GM11168 (cell line): ENCODE measurements at regions not wholly inside any gene's neighbourhood (a gene's known extent, or its start where the extent isn't known, plus 50 kb on each side); places are given as distances from the start of the nearest gene placed in this dataset.

Source experiments
- in situ Hi-C: fragments of 300-500 bp; cut with MboI; formaldehyde crosslinking; loops from one replicate; pipeline ENCODE4 v1.12.0; 2022; ENCODE audit warnings: low sequenced_read_pairs; ENCODE audit not compliant: unreplicated experiment

GRCh38 chr20:7540923-7541322 lies 399.3 kb downstream of the HAO1 start:
- in situ Hi-C loops: no loop called here

- in situ Hi-C loops: no loop called here
These were observed 369.2 kb downstream of the HAO1 start for GRCh38 chr20:7571101-7571500.

GRCh38 chr20:7571521-7572055 lies 368.7 kb downstream of the HAO1 start:
- in situ Hi-C loops: no loop called here

- in situ Hi-C loops: no loop called here
These were observed 360.4 kb downstream of the HAO1 start for GRCh38 chr20:7579888-7580287.

GRCh38 chr20:7585126-7585679 lies 355.1 kb downstream of the HAO1 start:
- in situ Hi-C loops: no loop called here

GRCh38 chr20:7586481-7586880 lies 353.8 kb downstream of the HAO1 start:
- in situ Hi-C loops: no loop called here

GRCh38 chr20:7589164-7589563 lies 351.1 kb downstream of the HAO1 start:
- in situ Hi-C loops: no loop called here

GRCh38 chr20:7596541-7596940 lies 343.7 kb downstream of the HAO1 start:
- in situ Hi-C loops: no loop called here

GRCh38 chr20:7601431-7601830 lies 338.8 kb downstream of the HAO1 start:
- in situ Hi-C loops: no loop called here

- in situ Hi-C loops: no loop called here
These were observed 333.3 kb downstream of the HAO1 start for GRCh38 chr20:7606941-7607340.

GRCh38 chr20:7608250-7608649 lies 332.0 kb downstream of the HAO1 start:
- in situ Hi-C loops: no loop called here

GRCh38 chr20:7609251-7609650 lies 331.0 kb downstream of the HAO1 start:
- in situ Hi-C loops: no loop called here

GRCh38 chr20:7610681-7611080 lies 329.6 kb downstream of the HAO1 start:
- in situ Hi-C loops: no loop called here

GRCh38 chr20:7617797-7618196 lies 322.5 kb downstream of the HAO1 start:
- in situ Hi-C loops: no loop called here

GRCh38 chr20:7622399-7622961 lies 317.8 kb downstream of the HAO1 start:
- in situ Hi-C loops: no loop called here

- in situ Hi-C loops: no loop called here
These were observed 315.4 kb downstream of the HAO1 start for GRCh38 chr20:7624886-7625285.

- in situ Hi-C loops: no loop called here
These were observed 312.3 kb downstream of the HAO1 start for GRCh38 chr20:7627734-7628663.

GRCh38 chr20:7629880-7630279 lies 310.4 kb downstream of the HAO1 start:
- in situ Hi-C loops: no loop called here

GRCh38 chr20:7637184-7637583 lies 303.1 kb downstream of the HAO1 start:
- in situ Hi-C loops: no loop called here

GRCh38 chr20:7650086-7650879 lies 290.0 kb downstream of the HAO1 start:
- in situ Hi-C loops: no loop called here
